NCI-H1105 treated with DMSO at 0.1 percent for 48 hours (cell line): ENCODE measurements at regions not wholly inside any gene's neighbourhood (a gene's known extent, or its start where the extent isn't known, plus 50 kb on each side); places are given as distances from the start of the nearest gene placed in this dataset.

Source experiments
- DNase-seq: peaks from one replicate; lab custom pipeline; 2025; lab: John Stamatoyannopoulos, UW

GRCh38 chr6:122524056-122524455 is 52.4 kb upstream of the SERINC1 start:
- no peak for DNase-seq

- DNase-seq = peak; percentile 82
Measured at GRCh38 chr6:122530440-122531046, 58.9 kb upstream of the SERINC1 start.

DNA sequence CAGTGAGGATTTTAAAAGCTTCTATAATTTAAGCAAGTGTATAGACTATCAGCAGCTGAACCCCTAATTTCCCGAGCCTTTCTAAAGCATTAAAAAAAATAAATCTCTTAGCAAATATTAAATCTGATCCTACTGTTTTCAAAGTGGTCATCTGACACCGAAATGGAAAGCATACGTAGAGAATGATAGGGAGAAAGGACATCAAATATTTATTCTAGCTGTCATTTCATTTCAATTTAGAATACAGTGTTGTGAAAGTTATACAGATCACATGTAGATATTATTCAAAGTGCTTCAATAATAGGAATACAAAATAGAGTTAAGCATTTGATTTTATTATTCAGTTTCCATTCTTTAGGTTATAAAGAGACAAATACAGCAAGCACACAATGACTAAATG is 61.9 kb upstream of the PKIB start:
- DNase-seq = peak; percentile 28

GRCh38 chr6:122548820-122549219 is 61.4 kb upstream of the PKIB start:
- no peak for DNase-seq

- DNase-seq = no peak
Measured at GRCh38 chr6:122553697-122554096, 56.5 kb upstream of the PKIB start.

- no peak for DNase-seq
Measured at GRCh38 chr6:122555561-122555960, 54.6 kb upstream of the PKIB start.

DNA sequence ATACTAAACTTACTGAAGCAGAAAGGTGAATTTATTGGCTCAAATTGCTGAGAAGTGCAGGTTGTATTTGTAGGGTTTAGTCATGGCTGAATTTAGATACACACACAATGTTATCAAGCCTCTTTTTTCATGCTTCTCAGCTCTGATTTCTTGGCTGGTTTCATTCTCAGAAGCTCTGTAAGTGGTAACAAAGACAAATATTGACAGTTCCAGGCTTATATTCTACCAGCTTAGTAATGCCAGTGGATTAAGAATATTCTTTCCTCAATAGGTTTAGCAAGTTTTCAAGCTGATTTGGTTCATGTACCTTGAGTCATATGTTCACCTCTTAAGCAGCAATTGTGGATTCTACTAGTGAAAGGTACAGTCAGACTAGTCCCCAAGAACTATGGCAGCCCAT is 52.1 kb upstream of the PKIB start:
- no peak for DNase-seq
